Natural killer cell (primary cell): ENCODE measurements at regions not wholly inside any gene's neighbourhood (a gene's known extent, or its start where the extent isn't known, plus 50 kb on each side); places are given as distances from the start of the nearest gene placed in this dataset.

Experiments
- ATAC-seq, 3 donors: fragments of 150-1000 bp in 2 of 3; fragments of 200-7000 bp in 1 of 3; cut with Tn5 transposase; 1 replicate in 1 of 3; 2 replicates in 2 of 3; pipeline ENCODE4 v1.10.0; 2021; ENCODE audit warnings: mild to moderate bottlenecking in 2 of 3, moderate library complexity in 2 of 3
- DNase-seq, 2 donors: peaks; one replicate each; pipeline versions ENCODE4 v3.0.0 to v3.0.0-alpha.2; 2013 to 2021; ENCODE audit warnings: mixed read lengths in 1 of 2
- H3K27ac ChIP-seq: one replicate; pipeline ENCODE4 v1.5.1; 2013; ENCODE audit warnings: mild to moderate bottlenecking, low read length
- H3K27me3 ChIP-seq: one replicate; pipeline ENCODE4 v1.6.1; 2013; ENCODE audit warnings: low read length; ENCODE audit not compliant: control insufficient read depth, insufficient read depth
- H3K36me3 ChIP-seq: one replicate; pipeline ENCODE4 v1.6.1; 2013; ENCODE audit warnings: low read length; ENCODE audit not compliant: control insufficient read depth, insufficient read depth
- H3K4me1 ChIP-seq: one replicate; pipeline ENCODE4 v1.6.1; 2013; ENCODE audit warnings: low read length; ENCODE audit not compliant: control insufficient read depth, insufficient read depth
- H3K4me3 ChIP-seq: one replicate; pipeline ENCODE4 v1.5.1; 2013; ENCODE audit warnings: low read length
- H3K9me3 ChIP-seq: one replicate; pipeline ENCODE4 v1.6.1; 2013; ENCODE audit warnings: low read length; ENCODE audit not compliant: control insufficient read depth, insufficient read depth
- H3K27ac Mint-ChIP-seq, 2 donors: one replicate each; pipeline ENCODE4 v1.8.0; 2022; ENCODE audit warnings: mild to moderate bottlenecking in 2 of 2, mixed read lengths in 2 of 2, moderate library complexity in 1 of 2
- H3K27me3 Mint-ChIP-seq, 2 donors: one replicate each; pipeline ENCODE4 v1.8.0; 2022; ENCODE audit warnings: low read depth in 2 of 2, mixed read lengths in 2 of 2
- H3K36me3 Mint-ChIP-seq: one replicate; pipeline ENCODE4 v1.8.0; 2022; ENCODE audit warnings: mixed read lengths
- H3K4me1 Mint-ChIP-seq, 2 donors: one replicate each; pipeline ENCODE4 v1.8.0; 2022; ENCODE audit warnings: mixed read lengths in 2 of 2
- H3K4me3 Mint-ChIP-seq: one replicate; pipeline ENCODE4 v1.8.0; 2022; ENCODE audit warnings: mild to moderate bottlenecking, moderate library complexity, mixed read lengths
- H3K9me3 Mint-ChIP-seq, 2 donors: one replicate each; pipeline ENCODE4 v1.8.0; 2022; ENCODE audit warnings: mixed read lengths in 2 of 2
- WGBS: methylation state at CpG from one replicate; pipeline ENCODE4 v1.1.7; 2013; ENCODE audit warnings: missing lambda C conversion rate; ENCODE audit not compliant: insufficient coverage; 5-methylcytosine and 5-hydroxymethylcytosine counted together
- intact Hi-C: fragments of 100-400 bp; cut with micrococcal nuclease; formaldehyde crosslinking; loops from one replicate; pipeline ENCODE4 v1.14.2; 2022
- TF ChIP-seq, protein P1 (sequence below): fragments of 200-600 bp; IDR thresholded peaks from one replicate; pipeline ENCODE4 v1.8.0; 2022; ENCODE audit warnings: antibody characterized with exemption

DNA sequence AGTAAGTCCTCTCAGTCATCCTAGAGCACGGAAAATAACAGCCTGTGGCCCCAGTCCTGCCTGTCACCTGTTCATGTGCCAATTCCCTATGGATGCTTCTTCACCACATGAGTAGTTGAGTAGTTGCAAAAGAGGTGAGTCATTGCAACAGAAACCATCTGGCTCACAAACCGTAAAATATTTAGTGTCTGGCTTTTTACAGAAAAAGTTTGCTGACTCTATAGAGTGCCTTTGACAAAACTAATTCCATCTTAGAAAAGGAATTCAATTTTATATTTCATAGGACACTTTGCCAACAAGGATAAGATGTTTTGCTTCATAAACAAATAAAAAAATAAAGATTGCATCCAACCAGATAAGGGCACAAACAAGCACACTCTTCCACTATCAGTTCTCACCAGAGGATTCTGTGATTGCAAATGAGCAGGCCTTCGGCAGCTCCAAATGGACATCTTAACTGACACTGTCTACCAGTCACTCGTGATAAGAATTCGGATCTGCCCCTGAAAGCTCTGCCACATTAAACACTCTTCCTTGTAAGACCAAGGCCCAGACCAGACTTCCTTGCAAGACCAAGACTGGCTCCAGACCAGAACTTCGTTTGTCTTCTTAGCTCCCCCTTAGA lies 242.7 kb upstream of the SEMA3C start:
- Mint-ChIP-seq H3K4me3 (no peak overlapping the region), H3K27me3 (no peaks in the 10 kb centered on the region), H3K36me3 (no peaks in the 10 kb centered on the region), H3K9me3 (peaks cover 3 to 4% of the 10 kb centered on the region in 2 donors), H3K27ac (no peak overlapping the region), H3K4me1 (no peaks in the 10 kb centered on the region)
- intact Hi-C loops, result no loop called here
- TF ChIP-seq, protein P1, sequence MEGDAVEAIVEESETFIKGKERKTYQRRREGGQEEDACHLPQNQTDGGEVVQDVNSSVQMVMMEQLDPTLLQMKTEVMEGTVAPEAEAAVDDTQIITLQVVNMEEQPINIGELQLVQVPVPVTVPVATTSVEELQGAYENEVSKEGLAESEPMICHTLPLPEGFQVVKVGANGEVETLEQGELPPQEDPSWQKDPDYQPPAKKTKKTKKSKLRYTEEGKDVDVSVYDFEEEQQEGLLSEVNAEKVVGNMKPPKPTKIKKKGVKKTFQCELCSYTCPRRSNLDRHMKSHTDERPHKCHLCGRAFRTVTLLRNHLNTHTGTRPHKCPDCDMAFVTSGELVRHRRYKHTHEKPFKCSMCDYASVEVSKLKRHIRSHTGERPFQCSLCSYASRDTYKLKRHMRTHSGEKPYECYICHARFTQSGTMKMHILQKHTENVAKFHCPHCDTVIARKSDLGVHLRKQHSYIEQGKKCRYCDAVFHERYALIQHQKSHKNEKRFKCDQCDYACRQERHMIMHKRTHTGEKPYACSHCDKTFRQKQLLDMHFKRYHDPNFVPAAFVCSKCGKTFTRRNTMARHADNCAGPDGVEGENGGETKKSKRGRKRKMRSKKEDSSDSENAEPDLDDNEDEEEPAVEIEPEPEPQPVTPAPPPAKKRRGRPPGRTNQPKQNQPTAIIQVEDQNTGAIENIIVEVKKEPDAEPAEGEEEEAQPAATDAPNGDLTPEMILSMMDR, result no peak
- Histone ChIP-seq H3K36me3 (no peaks in the 10 kb centered on the region), H3K27me3 (no peaks in the 10 kb centered on the region), H3K4me3 (no peak overlapping the region), H3K9me3 (peaks cover 2% of the 10 kb centered on the region), H3K27ac (no peak overlapping the region), H3K4me1 (no peaks in the 10 kb centered on the region)
- DNase-seq, result no peak
- no peak for ATAC-seq
- WGBS, result 92% methylated on average over 5 of the region's 6 CpGs

DNA sequence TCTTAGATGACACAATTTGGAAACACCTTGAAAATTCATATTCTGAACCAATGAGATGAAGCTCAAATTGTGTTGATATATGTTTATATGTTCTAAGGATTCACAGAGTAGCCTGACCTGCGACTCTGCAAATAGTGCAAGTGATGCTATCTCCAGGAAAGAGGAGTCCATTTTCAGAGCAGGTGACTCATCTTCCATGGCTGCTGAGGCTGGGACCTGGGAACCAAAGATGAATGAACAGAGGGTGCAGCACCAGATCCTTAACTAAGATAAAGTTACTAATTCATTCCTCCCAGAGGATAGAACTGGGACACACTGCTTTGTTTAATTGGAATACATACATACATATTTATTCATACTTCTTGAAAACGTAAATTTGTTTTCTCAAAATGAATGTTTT lies 240.6 kb upstream of the SEMA3C start:
- Mint-ChIP-seq H3K36me3 (no peaks in the 10 kb centered on the region), H3K9me3 (peaks cover 8 to 11% of the 10 kb centered on the region in 2 donors), H3K27ac (no peak overlapping the region), H3K27me3 (no peaks in the 10 kb centered on the region), H3K4me1 (no peaks in the 10 kb centered on the region), H3K4me3 (no peak overlapping the region)
- ATAC-seq (no peak), DNase-seq (no peak)
- Histone ChIP-seq H3K27ac (no peak overlapping the region), H3K4me1 (no peaks in the 10 kb centered on the region), H3K9me3 (peaks cover 2% of the 10 kb centered on the region), H3K4me3 (no peak overlapping the region), H3K27me3 (no peaks in the 10 kb centered on the region), H3K36me3 (no peaks in the 10 kb centered on the region)
- WGBS, result 90% methylated on average over 1 of the region's 2 CpGs
- TF ChIP-seq, protein P1, result no peak
- intact Hi-C loops, result no loop called here

DNA sequence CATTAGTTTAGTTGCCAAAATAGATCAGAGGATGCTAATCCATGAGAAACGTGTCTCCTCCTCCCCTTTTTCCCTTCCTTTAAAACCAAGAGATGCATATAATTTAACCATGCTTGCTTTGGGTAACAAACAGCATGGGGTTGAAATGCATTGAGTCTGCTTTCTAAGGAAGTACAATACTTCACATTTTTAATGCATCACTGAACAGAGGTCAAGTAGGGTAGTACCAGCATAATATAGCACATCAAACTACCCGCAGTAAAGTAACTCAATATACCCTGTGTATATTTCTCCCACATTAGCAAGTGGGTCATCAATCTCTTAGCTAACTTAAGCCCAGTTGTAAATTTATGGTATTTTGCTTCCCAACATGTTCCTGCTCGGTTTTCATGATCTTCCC lies 239.3 kb upstream of the SEMA3C start:
- no peaks in the 10 kb centered on the region for H3K36me3 Mint-ChIP-seq
- DNase-seq (no peak), ATAC-seq (no peak)
- no peaks in the 10 kb centered on the region for H3K4me1 Mint-ChIP-seq
- no peak overlapping the region for H3K4me3 Mint-ChIP-seq
- intact Hi-C loops, result no loop called here
- 100% methylated on average over 1 of the region's 3 CpGs for WGBS
- H3K27ac Mint-ChIP-seq, result no peak overlapping the region
- H3K9me3 Mint-ChIP-seq, result peaks cover 8 to 11% of the 10 kb centered on the region in 2 donors
- H3K27me3 ChIP-seq, result no peaks in the 10 kb centered on the region
- no peaks in the 10 kb centered on the region for H3K27me3 Mint-ChIP-seq
- no peaks in the 10 kb centered on the region for H3K4me1 ChIP-seq
- peaks cover 2% of the 10 kb centered on the region for H3K9me3 ChIP-seq
- TF ChIP-seq, protein P1, result no peak
- H3K4me3 ChIP-seq, result no peak overlapping the region
- H3K36me3 ChIP-seq, result no peaks in the 10 kb centered on the region
- H3K27ac ChIP-seq, result no peak overlapping the region
